ENCODE measurements at regions not wholly inside any gene's neighbourhood (a gene's known extent, or its start where the extent isn't known, plus 50 kb on each side); places are given as distances from the start of the nearest gene placed in this dataset.

DNA sequence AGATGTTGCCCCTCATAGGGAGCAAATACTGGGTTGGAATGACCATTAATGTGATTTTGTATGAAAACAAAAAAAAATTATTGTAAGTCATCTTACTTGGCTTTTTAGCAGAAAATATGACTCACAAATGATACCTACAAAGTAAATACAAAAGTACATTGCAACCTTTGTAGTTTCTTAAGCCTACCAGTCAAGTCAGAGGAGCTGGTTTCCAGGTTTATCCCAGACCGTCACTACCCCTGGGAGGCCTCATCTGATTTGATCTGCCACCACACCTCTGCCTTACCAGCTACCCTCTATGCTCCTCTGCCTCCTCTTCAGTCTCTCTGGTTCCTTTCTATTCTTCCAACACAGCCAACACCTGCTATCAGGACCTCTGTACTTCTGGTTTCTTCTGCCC is 349.9 kb upstream of the CCNH start:
- TF ChIP-seq, protein P1, sequence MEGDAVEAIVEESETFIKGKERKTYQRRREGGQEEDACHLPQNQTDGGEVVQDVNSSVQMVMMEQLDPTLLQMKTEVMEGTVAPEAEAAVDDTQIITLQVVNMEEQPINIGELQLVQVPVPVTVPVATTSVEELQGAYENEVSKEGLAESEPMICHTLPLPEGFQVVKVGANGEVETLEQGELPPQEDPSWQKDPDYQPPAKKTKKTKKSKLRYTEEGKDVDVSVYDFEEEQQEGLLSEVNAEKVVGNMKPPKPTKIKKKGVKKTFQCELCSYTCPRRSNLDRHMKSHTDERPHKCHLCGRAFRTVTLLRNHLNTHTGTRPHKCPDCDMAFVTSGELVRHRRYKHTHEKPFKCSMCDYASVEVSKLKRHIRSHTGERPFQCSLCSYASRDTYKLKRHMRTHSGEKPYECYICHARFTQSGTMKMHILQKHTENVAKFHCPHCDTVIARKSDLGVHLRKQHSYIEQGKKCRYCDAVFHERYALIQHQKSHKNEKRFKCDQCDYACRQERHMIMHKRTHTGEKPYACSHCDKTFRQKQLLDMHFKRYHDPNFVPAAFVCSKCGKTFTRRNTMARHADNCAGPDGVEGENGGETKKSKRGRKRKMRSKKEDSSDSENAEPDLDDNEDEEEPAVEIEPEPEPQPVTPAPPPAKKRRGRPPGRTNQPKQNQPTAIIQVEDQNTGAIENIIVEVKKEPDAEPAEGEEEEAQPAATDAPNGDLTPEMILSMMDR (conservative IDR thresholded peaks at IDR 0.05 in 1 of 2, IDR thresholded peaks at IDR 0.05 in 1 of 2; ENCODE audit: extremely low read depth in 1 of 2, insufficient read depth in 1 of 2, low read depth in 1 of 2, low read length in 2 of 2): no peak
- no peak for TF ChIP-seq EZH2 (IDR thresholded peaks at IDR 0.05; ENCODE audit: borderline replicate concordance, low read length)
